ENCODE measurements at regions not wholly inside any gene's neighbourhood (a gene's known extent, or its start where the extent isn't known, plus 50 kb on each side); places are given as distances from the start of the nearest gene placed in this dataset.

- Histone ChIP-seq H3K9me3 (ENCODE audit: control insufficient read depth, low read length) (no peaks in the 10 kb centered on the region), H3K4me3 (ENCODE audit: extremely low read depth, insufficient read depth, low read length, poor library complexity, severe bottlenecking) (no peak overlapping the region), H3K36me3 (ENCODE audit: control insufficient read depth, insufficient read depth, low read length) (no peaks in the 10 kb centered on the region), H3K4me1 (ENCODE audit: control insufficient read depth, insufficient read depth, low read length, poor library complexity, severe bottlenecking) (no peaks in the 10 kb centered on the region), H3K27ac (ENCODE audit: low read depth, low read length, severe bottlenecking) (no peak overlapping the region)
- 85 to 87% methylated on average over 6 to 7 of the region's 8 CpGs for WGBS, 2 experiments (ENCODE audit: insufficient coverage in 2 of 2)
Observed at GRCh38 chr2:5561006-5561405, 131.2 kb upstream of the SOX11 start.

- Histone ChIP-seq H3K9me3 (ENCODE audit: control insufficient read depth, low read length) (no peaks in the 10 kb centered on the region), H3K36me3 (ENCODE audit: control insufficient read depth, insufficient read depth, low read length) (no peaks in the 10 kb centered on the region), H3K4me1 (ENCODE audit: control insufficient read depth, insufficient read depth, low read length, poor library complexity, severe bottlenecking) (no peaks in the 10 kb centered on the region), H3K27ac (ENCODE audit: low read depth, low read length, severe bottlenecking) (no peak overlapping the region), H3K4me3 (ENCODE audit: extremely low read depth, insufficient read depth, low read length, poor library complexity, severe bottlenecking) (no peak overlapping the region)
- 77 to 80% methylated on average over 9 to 10 of the region's 13 CpGs for WGBS, 2 experiments (ENCODE audit: insufficient coverage in 2 of 2)
Observed at GRCh38 chr2:5562426-5562825, 129.8 kb upstream of the SOX11 start.

GRCh38 chr2:5562865-5563264 is 129.3 kb upstream of the SOX11 start:
- no peaks in the 10 kb centered on the region for H3K9me3 ChIP-seq (ENCODE audit: control insufficient read depth, low read length)
- no peaks in the 10 kb centered on the region for H3K36me3 ChIP-seq (ENCODE audit: control insufficient read depth, insufficient read depth, low read length)
- no peaks in the 10 kb centered on the region for H3K4me1 ChIP-seq (ENCODE audit: control insufficient read depth, insufficient read depth, low read length, poor library complexity, severe bottlenecking)
- H3K4me3 ChIP-seq (ENCODE audit: extremely low read depth, insufficient read depth, low read length, poor library complexity, severe bottlenecking): no peak overlapping the region
- no peak overlapping the region for H3K27ac ChIP-seq (ENCODE audit: low read depth, low read length, severe bottlenecking)
- WGBS, 2 experiments (ENCODE audit: insufficient coverage in 2 of 2): 84 to 96% methylated on average over 3 of the region's 3 CpGs

- no peak overlapping the region for H3K4me3 ChIP-seq (ENCODE audit: extremely low read depth, insufficient read depth, low read length, poor library complexity, severe bottlenecking)
- H3K9me3 ChIP-seq (ENCODE audit: control insufficient read depth, low read length): no peaks in the 10 kb centered on the region
- WGBS, 2 experiments (ENCODE audit: insufficient coverage in 2 of 2): 82 to 84% methylated on average over 10 to 12 of the region's 12 CpGs
- no peaks in the 10 kb centered on the region for H3K36me3 ChIP-seq (ENCODE audit: control insufficient read depth, insufficient read depth, low read length)
- H3K4me1 ChIP-seq (ENCODE audit: control insufficient read depth, insufficient read depth, low read length, poor library complexity, severe bottlenecking): no peaks in the 10 kb centered on the region
- H3K27ac ChIP-seq (ENCODE audit: low read depth, low read length, severe bottlenecking): no peak overlapping the region
Observed at GRCh38 chr2:5563411-5563810, 128.8 kb upstream of the SOX11 start.

- H3K27ac ChIP-seq (ENCODE audit: low read depth, low read length, severe bottlenecking): no peak overlapping the region
- no peak overlapping the region for H3K4me3 ChIP-seq (ENCODE audit: extremely low read depth, insufficient read depth, low read length, poor library complexity, severe bottlenecking)
- H3K9me3 ChIP-seq (ENCODE audit: control insufficient read depth, low read length): no peaks in the 10 kb centered on the region
- H3K4me1 ChIP-seq (ENCODE audit: control insufficient read depth, insufficient read depth, low read length, poor library complexity, severe bottlenecking): no peaks in the 10 kb centered on the region
- no peaks in the 10 kb centered on the region for H3K36me3 ChIP-seq (ENCODE audit: control insufficient read depth, insufficient read depth, low read length)
- 93 to 97% methylated on average over 3 to 5 of the region's 5 CpGs for WGBS, 2 experiments (ENCODE audit: insufficient coverage in 2 of 2)
Observed at GRCh38 chr2:5569256-5569655, 122.9 kb upstream of the SOX11 start.

GRCh38 chr2:5576015-5576414 is 116.2 kb upstream of the SOX11 start:
- no CpG with 5 or more reads among the region's 3 CpGs for WGBS, 2 experiments (ENCODE audit: insufficient coverage in 2 of 2)
- Histone ChIP-seq H3K4me3 (ENCODE audit: extremely low read depth, insufficient read depth, low read length, poor library complexity, severe bottlenecking) (no peak overlapping the region), H3K9me3 (ENCODE audit: control insufficient read depth, low read length) (no peaks in the 10 kb centered on the region), H3K27ac (ENCODE audit: low read depth, low read length, severe bottlenecking) (no peak overlapping the region), H3K4me1 (ENCODE audit: control insufficient read depth, insufficient read depth, low read length, poor library complexity, severe bottlenecking) (no peaks in the 10 kb centered on the region), H3K36me3 (ENCODE audit: control insufficient read depth, insufficient read depth, low read length) (no peaks in the 10 kb centered on the region)

GRCh38 chr2:5587766-5588165 is 104.4 kb upstream of the SOX11 start:
- no peaks in the 10 kb centered on the region for H3K9me3 ChIP-seq (ENCODE audit: control insufficient read depth, low read length)
- H3K36me3 ChIP-seq (ENCODE audit: control insufficient read depth, insufficient read depth, low read length): no peaks in the 10 kb centered on the region
- 88 to 90% methylated on average over 6 to 8 of the region's 11 CpGs for WGBS, 2 experiments (ENCODE audit: insufficient coverage in 2 of 2)
- no peak overlapping the region for H3K4me3 ChIP-seq (ENCODE audit: extremely low read depth, insufficient read depth, low read length, poor library complexity, severe bottlenecking)
- no peak overlapping the region for H3K27ac ChIP-seq (ENCODE audit: low read depth, low read length, severe bottlenecking)
- no peaks in the 10 kb centered on the region for H3K4me1 ChIP-seq (ENCODE audit: control insufficient read depth, insufficient read depth, low read length, poor library complexity, severe bottlenecking)

- H3K27ac ChIP-seq (ENCODE audit: low read depth, low read length, severe bottlenecking): no peak overlapping the region
- H3K9me3 ChIP-seq (ENCODE audit: control insufficient read depth, low read length): no peaks in the 10 kb centered on the region
Observed at GRCh38 chr2:5588601-5589000, 103.6 kb upstream of the SOX11 start.

GRCh38 chr2:5589183-5589582 is 103.0 kb upstream of the SOX11 start:
- no peak overlapping the region for H3K4me3 ChIP-seq (ENCODE audit: extremely low read depth, insufficient read depth, low read length, poor library complexity, severe bottlenecking)
- 78 to 85% methylated on average over 2 to 4 of the region's 6 CpGs for WGBS, 2 experiments (ENCODE audit: insufficient coverage in 2 of 2)
- no peak overlapping the region for H3K27ac ChIP-seq (ENCODE audit: low read depth, low read length, severe bottlenecking)

More at GRCh38 chr2:5588601-5589000, 103.6 kb upstream of the SOX11 start:
- no peaks in the 10 kb centered on the region for H3K4me1 ChIP-seq (ENCODE audit: control insufficient read depth, insufficient read depth, low read length, poor library complexity, severe bottlenecking)
- no peak overlapping the region for H3K4me3 ChIP-seq (ENCODE audit: extremely low read depth, insufficient read depth, low read length, poor library complexity, severe bottlenecking)
- H3K36me3 ChIP-seq (ENCODE audit: control insufficient read depth, insufficient read depth, low read length): no peaks in the 10 kb centered on the region
- no CpG with 5 or more reads among the region's 1 CpG for WGBS, 2 experiments (ENCODE audit: insufficient coverage in 2 of 2)

GRCh38 chr2:5590886-5591285 is 101.3 kb upstream of the SOX11 start:
- Histone ChIP-seq H3K4me3 (ENCODE audit: extremely low read depth, insufficient read depth, low read length, poor library complexity, severe bottlenecking) (no peak overlapping the region), H3K27ac (ENCODE audit: low read depth, low read length, severe bottlenecking) (no peak overlapping the region), H3K4me1 (ENCODE audit: control insufficient read depth, insufficient read depth, low read length, poor library complexity, severe bottlenecking) (no peaks in the 10 kb centered on the region), H3K9me3 (ENCODE audit: control insufficient read depth, low read length) (no peaks in the 10 kb centered on the region), H3K36me3 (ENCODE audit: control insufficient read depth, insufficient read depth, low read length) (no peaks in the 10 kb centered on the region)
- 91 to 92% methylated on average over 4 to 5 of the region's 6 CpGs for WGBS, 2 experiments (ENCODE audit: insufficient coverage in 2 of 2)

More at GRCh38 chr2:5589183-5589582, 103.0 kb upstream of the SOX11 start:
- no peaks in the 10 kb centered on the region for H3K4me1 ChIP-seq (ENCODE audit: control insufficient read depth, insufficient read depth, low read length, poor library complexity, severe bottlenecking)
- no peaks in the 10 kb centered on the region for H3K36me3 ChIP-seq (ENCODE audit: control insufficient read depth, insufficient read depth, low read length)
- no peaks in the 10 kb centered on the region for H3K9me3 ChIP-seq (ENCODE audit: control insufficient read depth, low read length)

- Histone ChIP-seq H3K9me3 (ENCODE audit: control insufficient read depth, low read length) (no peaks in the 10 kb centered on the region), H3K36me3 (ENCODE audit: control insufficient read depth, insufficient read depth, low read length) (no peaks in the 10 kb centered on the region), H3K4me3 (ENCODE audit: extremely low read depth, insufficient read depth, low read length, poor library complexity, severe bottlenecking) (no peak overlapping the region), H3K27ac (ENCODE audit: low read depth, low read length, severe bottlenecking) (no peak overlapping the region), H3K4me1 (ENCODE audit: control insufficient read depth, insufficient read depth, low read length, poor library complexity, severe bottlenecking) (no peaks in the 10 kb centered on the region)
- WGBS, 2 experiments (ENCODE audit: insufficient coverage in 2 of 2): 75 to 83% methylated on average over 1 to 2 of the region's 3 CpGs
Observed at GRCh38 chr2:5592916-5593315, 99.3 kb upstream of the SOX11 start.
